ENCODE measurements at regions not wholly inside any gene's neighbourhood (a gene's known extent, or its start where the extent isn't known, plus 50 kb on each side); places are given as distances from the start of the nearest gene placed in this dataset.

DNA sequence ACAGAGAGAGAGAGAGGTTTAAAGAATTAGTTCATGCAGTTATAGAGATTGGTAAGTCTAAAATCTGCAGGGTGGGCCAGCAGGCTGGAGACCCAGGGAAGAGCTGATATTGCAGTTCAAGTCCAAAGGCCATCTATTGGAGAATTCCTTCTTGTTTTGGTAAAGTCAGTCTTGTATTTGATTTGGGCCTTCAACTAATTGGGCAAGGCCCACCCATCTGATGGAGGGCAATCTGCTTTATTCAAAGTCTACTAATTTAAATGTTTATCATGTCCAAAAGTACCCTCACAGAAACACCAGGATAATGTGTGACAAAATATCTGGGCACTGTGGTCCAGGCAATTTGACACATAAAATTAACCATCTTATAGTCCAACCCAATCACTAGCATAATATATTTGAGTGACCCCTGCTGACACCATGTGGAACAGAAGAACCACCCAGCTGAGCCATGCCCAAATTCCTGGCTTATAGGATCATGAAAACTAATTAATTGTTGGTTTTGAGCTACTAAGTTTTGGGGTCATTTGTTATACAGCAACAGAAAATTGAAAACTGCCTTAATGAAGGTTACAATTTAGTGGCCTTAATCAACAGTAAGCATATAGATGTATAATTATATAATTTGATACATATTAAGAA is 109.1 kb upstream of the PLXNC1 start:
- no peak for TF ChIP-seq CSDC2 (CRISPR knock-in tag; IDR thresholded peaks at IDR 0.05)
- TF ChIP-seq, protein P1, sequence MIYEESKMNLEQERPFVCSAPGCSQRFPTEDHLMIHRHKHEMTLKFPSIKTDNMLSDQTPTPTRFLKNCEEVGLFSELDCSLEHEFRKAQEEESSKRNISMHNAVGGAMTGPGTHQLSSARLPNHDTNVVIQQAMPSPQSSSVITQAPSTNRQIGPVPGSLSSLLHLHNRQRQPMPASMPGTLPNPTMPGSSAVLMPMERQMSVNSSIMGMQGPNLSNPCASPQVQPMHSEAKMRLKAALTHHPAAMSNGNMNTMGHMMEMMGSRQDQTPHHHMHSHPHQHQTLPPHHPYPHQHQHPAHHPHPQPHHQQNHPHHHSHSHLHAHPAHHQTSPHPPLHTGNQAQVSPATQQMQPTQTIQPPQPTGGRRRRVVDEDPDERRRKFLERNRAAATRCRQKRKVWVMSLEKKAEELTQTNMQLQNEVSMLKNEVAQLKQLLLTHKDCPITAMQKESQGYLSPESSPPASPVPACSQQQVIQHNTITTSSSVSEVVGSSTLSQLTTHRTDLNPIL (CRISPR knock-in tag; IDR thresholded peaks at IDR 0.05; ENCODE audit: low read depth), result no peak
- no peak for TF ChIP-seq TOX (CRISPR knock-in tag; IDR thresholded peaks at IDR 0.05; ENCODE audit: borderline replicate concordance)
- no peak for TF ChIP-seq ARNTL (CRISPR knock-in tag; IDR thresholded peaks at IDR 0.05; ENCODE audit: borderline replicate concordance, low read depth)
- TF ChIP-seq ZNF565 (CRISPR knock-in tag; conservative IDR thresholded peaks at IDR 0.05; ENCODE audit: low read depth), result no peak
- no peak for TF ChIP-seq GLIS3 (CRISPR knock-in tag; IDR thresholded peaks at IDR 0.05)
- TF ChIP-seq, protein P2, sequence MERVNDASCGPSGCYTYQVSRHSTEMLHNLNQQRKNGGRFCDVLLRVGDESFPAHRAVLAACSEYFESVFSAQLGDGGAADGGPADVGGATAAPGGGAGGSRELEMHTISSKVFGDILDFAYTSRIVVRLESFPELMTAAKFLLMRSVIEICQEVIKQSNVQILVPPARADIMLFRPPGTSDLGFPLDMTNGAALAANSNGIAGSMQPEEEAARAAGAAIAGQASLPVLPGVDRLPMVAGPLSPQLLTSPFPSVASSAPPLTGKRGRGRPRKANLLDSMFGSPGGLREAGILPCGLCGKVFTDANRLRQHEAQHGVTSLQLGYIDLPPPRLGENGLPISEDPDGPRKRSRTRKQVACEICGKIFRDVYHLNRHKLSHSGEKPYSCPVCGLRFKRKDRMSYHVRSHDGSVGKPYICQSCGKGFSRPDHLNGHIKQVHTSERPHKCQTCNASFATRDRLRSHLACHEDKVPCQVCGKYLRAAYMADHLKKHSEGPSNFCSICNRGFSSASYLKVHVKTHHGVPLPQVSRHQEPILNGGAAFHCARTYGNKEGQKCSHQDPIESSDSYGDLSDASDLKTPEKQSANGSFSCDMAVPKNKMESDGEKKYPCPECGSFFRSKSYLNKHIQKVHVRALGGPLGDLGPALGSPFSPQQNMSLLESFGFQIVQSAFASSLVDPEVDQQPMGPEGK (CRISPR knock-in tag; IDR thresholded peaks at IDR 0.05; ENCODE audit: borderline replicate concordance), result no peak
- TF ChIP-seq, protein P3, sequence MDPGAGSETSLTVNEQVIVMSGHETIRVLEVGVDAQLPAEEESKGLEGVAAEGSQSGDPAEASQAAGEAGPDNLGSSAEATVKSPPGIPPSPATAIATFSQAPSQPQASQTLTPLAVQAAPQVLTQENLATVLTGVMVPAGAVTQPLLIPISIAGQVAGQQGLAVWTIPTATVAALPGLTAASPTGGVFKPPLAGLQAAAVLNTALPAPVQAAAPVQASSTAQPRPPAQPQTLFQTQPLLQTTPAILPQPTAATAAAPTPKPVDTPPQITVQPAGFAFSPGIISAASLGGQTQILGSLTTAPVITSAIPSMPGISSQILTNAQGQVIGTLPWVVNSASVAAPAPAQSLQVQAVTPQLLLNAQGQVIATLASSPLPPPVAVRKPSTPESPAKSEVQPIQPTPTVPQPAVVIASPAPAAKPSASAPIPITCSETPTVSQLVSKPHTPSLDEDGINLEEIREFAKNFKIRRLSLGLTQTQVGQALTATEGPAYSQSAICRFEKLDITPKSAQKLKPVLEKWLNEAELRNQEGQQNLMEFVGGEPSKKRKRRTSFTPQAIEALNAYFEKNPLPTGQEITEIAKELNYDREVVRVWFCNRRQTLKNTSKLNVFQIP (CRISPR knock-in tag; IDR thresholded peaks at IDR 0.05; ENCODE audit: borderline replicate concordance, low read depth), result no peak
- no peak for TF ChIP-seq ISL1 (CRISPR knock-in tag; IDR thresholded peaks at IDR 0.05)
- TF ChIP-seq ZNF70 (CRISPR knock-in tag; IDR thresholded peaks at IDR 0.05), result no peak
- TF ChIP-seq RARB (CRISPR knock-in tag; IDR thresholded peaks at IDR 0.05), result no peak
- no peak for TF ChIP-seq ESRRG (CRISPR knock-in tag; IDR thresholded peaks at IDR 0.05)
